CD4-positive, alpha-beta T cell (primary cell): ENCODE measurements at regions not wholly inside any gene's neighbourhood (a gene's known extent, or its start where the extent isn't known, plus 50 kb on each side); places are given as distances from the start of the nearest gene placed in this dataset.

Source experiments
- ATAC-seq: fragments of 200-7000 bp; cut with Tn5 transposase; one replicate; pipeline ENCODE4 v1.10.0; 2022; ENCODE audit warnings: mild to moderate bottlenecking; ENCODE audit not compliant: poor library complexity
- CTCF ChIA-PET: fragments of 350-600 bp; sonication (Branson Sonifier 250); formaldehyde crosslinking; loops from one replicate; lab custom pipeline; 2021; ENCODE audit warnings: antibody characterized with exemption, inconsistent platforms; lab: Charles Lee
- POLR2A ChIA-PET: fragments of 350-600 bp; sonication (Branson Sonifier 250); formaldehyde crosslinking; loops from one replicate; lab custom pipeline; 2021; ENCODE audit warnings: antibody characterized with exemption, inconsistent platforms; lab: Charles Lee
- DNase-seq, 14 experiments: peaks; one replicate each; pipeline ENCODE4 v3.0.0-alpha.2; 2013 to 2020; ENCODE audit warnings: mixed read lengths in 2 of 14
- H3K27ac ChIP-seq, 2 donors: one replicate each; pipeline versions ENCODE4 v1.5.1 to v1.7.0; 2013; ENCODE audit warnings: low read length in 2 of 2, low read depth in 1 of 2, mild to moderate bottlenecking in 1 of 2
- H3K27me3 ChIP-seq, 2 experiments: 1 replicate in 1 of 2; 2 replicates in 1 of 2; pipeline versions ENCODE4 v1.6.1 to v1.7.0; 2013; ENCODE audit warnings: low read length in 2 of 2, control low read depth in 1 of 2, mild to moderate bottlenecking in 1 of 2, moderate library complexity in 1 of 2; ENCODE audit not compliant: insufficient read depth in 2 of 2, control insufficient read depth in 1 of 2
- H3K36me3 ChIP-seq: one replicate; pipeline ENCODE4 v1.6.1; 2013; ENCODE audit warnings: low read length, control low read depth; ENCODE audit not compliant: insufficient read depth
- H3K4me1 ChIP-seq: one replicate; pipeline ENCODE4 v1.6.1; 2013; ENCODE audit warnings: low read length, control low read depth; ENCODE audit not compliant: insufficient read depth
- H3K4me3 ChIP-seq: one replicate; pipeline ENCODE4 v1.5.1; 2013; ENCODE audit warnings: mild to moderate bottlenecking, low read length, moderate library complexity
- H3K9me3 ChIP-seq, 2 experiments: 1 replicate in 1 of 2; 2 replicates in 1 of 2; pipeline versions ENCODE4 v1.6.1 to v1.7.0; 2013; ENCODE audit warnings: low read length in 2 of 2, mild to moderate bottlenecking in 2 of 2, control low read depth in 1 of 2, moderate library complexity in 1 of 2; ENCODE audit not compliant: control insufficient read depth in 1 of 2, insufficient read depth in 1 of 2
- H3K27ac Mint-ChIP-seq: one replicate; pipeline ENCODE4 v1.8.0; 2020; ENCODE audit warnings: mixed read lengths
- H3K27me3 Mint-ChIP-seq: one replicate; pipeline ENCODE4 v1.8.0; 2021; ENCODE audit warnings: mixed read lengths
- H3K36me3 Mint-ChIP-seq: one replicate; pipeline ENCODE4 v1.8.0; 2021; ENCODE audit warnings: low read depth, mixed read lengths
- H3K4me1 Mint-ChIP-seq: one replicate; pipeline ENCODE4 v1.8.0; 2021; ENCODE audit warnings: low read depth, mixed read lengths
- H3K4me3 Mint-ChIP-seq: one replicate; pipeline ENCODE4 v1.8.0; 2020; ENCODE audit warnings: mild to moderate bottlenecking, mixed read lengths
- H3K9me3 Mint-ChIP-seq: one replicate; pipeline ENCODE4 v1.8.0; 2020; ENCODE audit warnings: mixed read lengths
- CTCF ChIP-seq: fragments of 200-600 bp; IDR thresholded peaks from one replicate; pipeline ENCODE4 v1.8.0; 2022; ENCODE audit warnings: antibody characterized with exemption, mild to moderate bottlenecking
- intact Hi-C, 2 experiments: fragments of 100-400 bp; cut with DNase I in 1 of 2; cut with micrococcal nuclease in 1 of 2; formaldehyde crosslinking; loops; one replicate each; pipeline versions ENCODE4 v1.15.1 to v1.9.0; 2023 to 2025; cut with DNase I, micrococcal nuclease

GRCh38 chr16:61277849-61278248, 758.4 kb downstream of the CDH8 start:
- H3K9me3 Mint-ChIP-seq, result peaks cover 14% of the 10 kb centered on the region
- H3K4me3 ChIP-seq, result no peak overlapping the region

GRCh38 chr16:61274211-61274610, 762.0 kb downstream of the CDH8 start:
- Histone ChIP-seq H3K9me3 (peaks cover 0 to 5% of the 10 kb centered on the region in 2 experiments), H3K27ac (no peak overlapping the region), H3K27me3 (no peaks in the 10 kb centered on the region), H3K4me1 (no peaks in the 10 kb centered on the region), H3K36me3 (no peaks in the 10 kb centered on the region), H3K4me3 (no peak overlapping the region)
- ATAC-seq (no peak), DNase-seq (no peak)
- H3K9me3 Mint-ChIP-seq, result peaks cover 11% of the 10 kb centered on the region
- H3K36me3 Mint-ChIP-seq, result no peaks in the 10 kb centered on the region
- ChIA-PET POLR2A (no interaction called here), CTCF (no interaction called here)
- intact Hi-C loops, result no loop called here
- H3K4me1 Mint-ChIP-seq, result no peaks in the 10 kb centered on the region
- H3K27me3 Mint-ChIP-seq, result no peaks in the 10 kb centered on the region
- TF ChIP-seq CTCF, result no peak
- H3K4me3 Mint-ChIP-seq, result no peak overlapping the region
- H3K27ac Mint-ChIP-seq, result no peak overlapping the region

More at GRCh38 chr16:61277849-61278248, 758.4 kb downstream of the CDH8 start:
- no peak overlapping the region for H3K27ac ChIP-seq
- CTCF ChIA-PET, result no interaction called here
- no peak for DNase-seq
- no peak for ATAC-seq
- H3K4me1 Mint-ChIP-seq, result no peaks in the 10 kb centered on the region
- no peak for TF ChIP-seq CTCF
- H3K9me3 ChIP-seq, result peaks cover 0 to 5% of the 10 kb centered on the region in 2 experiments
- no peaks in the 10 kb centered on the region for H3K27me3 ChIP-seq
- intact Hi-C loops, result no loop called here
- no peak overlapping the region for H3K27ac Mint-ChIP-seq
- POLR2A ChIA-PET, result no interaction called here
- H3K27me3 Mint-ChIP-seq, result no peaks in the 10 kb centered on the region
- H3K36me3 ChIP-seq, result no peaks in the 10 kb centered on the region
- H3K36me3 Mint-ChIP-seq, result no peaks in the 10 kb centered on the region
- no peaks in the 10 kb centered on the region for H3K4me1 ChIP-seq
- no peak overlapping the region for H3K4me3 Mint-ChIP-seq

GRCh38 chr16:61270726-61271125, 765.5 kb downstream of the CDH8 start:
- DNase-seq (no peak), ATAC-seq (no peak)
- H3K27ac ChIP-seq, result no peak overlapping the region
- intact Hi-C loops, result no loop called here
- ChIA-PET CTCF (no interaction called here), POLR2A (no interaction called here)
- H3K27me3 ChIP-seq, result no peaks in the 10 kb centered on the region
- no peaks in the 10 kb centered on the region for H3K4me1 Mint-ChIP-seq
- TF ChIP-seq CTCF, result no peak
- no peaks in the 10 kb centered on the region for H3K27me3 Mint-ChIP-seq
- no peaks in the 10 kb centered on the region for H3K36me3 Mint-ChIP-seq
- H3K27ac Mint-ChIP-seq, result no peak overlapping the region
- peaks cover 0 to 5% of the 10 kb centered on the region in 2 experiments for H3K9me3 ChIP-seq
- peaks cover 8% of the 10 kb centered on the region for H3K9me3 Mint-ChIP-seq
- no peak overlapping the region for H3K4me3 ChIP-seq
- H3K36me3 ChIP-seq, result no peaks in the 10 kb centered on the region
- H3K4me3 Mint-ChIP-seq, result no peak overlapping the region
- no peaks in the 10 kb centered on the region for H3K4me1 ChIP-seq
